GM19328 (cell line): ENCODE measurements at regions not wholly inside any gene's neighbourhood (a gene's known extent, or its start where the extent isn't known, plus 50 kb on each side); places are given as distances from the start of the nearest gene placed in this dataset.
A peak's percentile ranks its signal among the peaks of the same experiment; 100 is the strongest.
"Not testable (repeated sequence)": the region's sequence is repeated elsewhere in the genome, so short reads cannot be mapped to it uniquely, and the experiment has no call there.

Experiments used
- ATAC-seq: cut with Tn5 transposase; IDR thresholded peaks from one replicate; pipeline ENCODE4 v1.9.1; 2021; ENCODE audit warnings: mild to moderate bottlenecking, moderate library complexity; ENCODE audit not compliant: unreplicated experiment

GRCh38 chr1:149695066-149695465 lies 87.4 kb upstream of the FCGR1A start:
- not testable (repeated sequence) for ATAC-seq

GRCh38 chr1:149700220-149700619 lies 82.3 kb upstream of the FCGR1A start:
- ATAC-seq, result not testable (repeated sequence)

- ATAC-seq, result not testable (repeated sequence)
Measured at GRCh38 chr1:149700677-149701567, 81.6 kb upstream of the FCGR1A start.

GRCh38 chr1:149708192-149708853 lies 74.2 kb upstream of the FCGR1A start:
- peak; percentile 89 for ATAC-seq

GRCh38 chr1:149711651-149712050 lies 70.8 kb upstream of the FCGR1A start:
- not testable (repeated sequence) for ATAC-seq

GRCh38 chr1:149712154-149712927 lies 70.2 kb upstream of the FCGR1A start:
- ATAC-seq, result not testable (repeated sequence)

GRCh38 chr1:149713513-149713912 lies 69.0 kb upstream of the FCGR1A start:
- not testable (repeated sequence) for ATAC-seq

- ATAC-seq, result not testable (repeated sequence)
Measured at GRCh38 chr1:149713952-149714351, 68.5 kb upstream of the FCGR1A start.

GRCh38 chr1:149724618-149725302 lies 57.7 kb upstream of the FCGR1A start:
- ATAC-seq, result not testable (repeated sequence)

GRCh38 chr1:149726688-149727087 lies 55.8 kb upstream of the FCGR1A start:
- not testable (repeated sequence) for ATAC-seq

- ATAC-seq, result not testable (repeated sequence)
Measured at GRCh38 chr1:149728598-149728997, 53.9 kb upstream of the FCGR1A start.
